ENCODE measurements at regions not wholly inside any gene's neighbourhood (a gene's known extent, or its start where the extent isn't known, plus 50 kb on each side); places are given as distances from the start of the nearest gene placed in this dataset.

DNA sequence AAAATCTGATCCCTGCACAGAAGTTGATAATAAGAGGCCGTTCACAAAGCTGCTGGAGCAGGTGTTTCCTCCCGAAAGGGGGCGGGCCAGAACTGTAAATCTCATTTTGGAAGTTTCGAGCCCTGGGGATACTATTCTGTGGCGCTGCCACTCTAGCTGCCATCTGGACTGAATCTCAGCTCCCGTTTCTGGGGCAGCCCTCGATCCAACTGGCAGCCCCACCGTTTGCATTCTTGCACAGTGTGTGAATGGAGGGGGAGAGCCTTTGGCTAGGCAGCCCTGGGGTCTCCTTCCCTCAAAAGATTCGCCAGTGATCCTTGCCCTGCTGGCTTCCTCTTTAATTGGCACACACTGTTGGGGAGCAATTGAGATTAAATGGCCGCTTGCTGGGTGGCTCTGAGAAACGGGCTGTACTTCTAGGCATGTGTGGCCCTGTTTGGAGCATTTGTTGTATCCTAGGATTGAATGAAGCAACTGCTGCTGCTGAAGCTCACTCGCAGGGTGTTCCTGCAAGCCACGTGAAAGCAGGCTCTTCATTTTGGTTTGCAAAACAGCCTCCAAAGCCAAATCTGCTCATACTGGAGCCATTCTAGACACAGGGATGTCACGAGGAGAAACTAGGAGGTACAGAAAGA lies 57.2 kb upstream of the TOPAZ1 start:
- Histone ChIP-seq H3K9me2 (replicated peaks; ENCODE audit: insufficient read depth) (no peaks in the 10 kb centered on the region), H3K27me3 (no peaks in the 10 kb centered on the region), H3K4me2 (no peak overlapping the region), H3K4me1 (ENCODE audit: insufficient read depth) (no peaks in the 10 kb centered on the region), H3K36me3 (replicated peaks; ENCODE audit: insufficient read depth, low read depth) (no peaks in the 10 kb centered on the region), H4K20me1 (ENCODE audit: insufficient read depth, poor library complexity, severe bottlenecking) (no peaks in the 10 kb centered on the region), H3K9me3 (ENCODE audit: low read depth) (no peaks in the 10 kb centered on the region), H3K4me3 (no peak overlapping the region), H3K79me2 (no peaks in the 10 kb centered on the region), H2AFZ (no peak overlapping the region), H3K27ac (no peak overlapping the region)
- WGBS (ENCODE audit: low lambda C conversion rate, missing lambda C conversion rate) = 76% methylated on average over 14 of the region's 14 CpGs
- DNase-seq (ENCODE audit: low spot score) = no peak
- no peak for TF ChIP-seq EZH2 (IDR thresholded peaks at IDR 0.05; ENCODE audit: borderline replicate concordance)
- no peak for TF ChIP-seq EZH2phosphoT487 (IDR thresholded peaks at IDR 0.05; ENCODE audit: low read depth, severe bottlenecking, unreplicated experiment)
- TF ChIP-seq, protein P1, sequence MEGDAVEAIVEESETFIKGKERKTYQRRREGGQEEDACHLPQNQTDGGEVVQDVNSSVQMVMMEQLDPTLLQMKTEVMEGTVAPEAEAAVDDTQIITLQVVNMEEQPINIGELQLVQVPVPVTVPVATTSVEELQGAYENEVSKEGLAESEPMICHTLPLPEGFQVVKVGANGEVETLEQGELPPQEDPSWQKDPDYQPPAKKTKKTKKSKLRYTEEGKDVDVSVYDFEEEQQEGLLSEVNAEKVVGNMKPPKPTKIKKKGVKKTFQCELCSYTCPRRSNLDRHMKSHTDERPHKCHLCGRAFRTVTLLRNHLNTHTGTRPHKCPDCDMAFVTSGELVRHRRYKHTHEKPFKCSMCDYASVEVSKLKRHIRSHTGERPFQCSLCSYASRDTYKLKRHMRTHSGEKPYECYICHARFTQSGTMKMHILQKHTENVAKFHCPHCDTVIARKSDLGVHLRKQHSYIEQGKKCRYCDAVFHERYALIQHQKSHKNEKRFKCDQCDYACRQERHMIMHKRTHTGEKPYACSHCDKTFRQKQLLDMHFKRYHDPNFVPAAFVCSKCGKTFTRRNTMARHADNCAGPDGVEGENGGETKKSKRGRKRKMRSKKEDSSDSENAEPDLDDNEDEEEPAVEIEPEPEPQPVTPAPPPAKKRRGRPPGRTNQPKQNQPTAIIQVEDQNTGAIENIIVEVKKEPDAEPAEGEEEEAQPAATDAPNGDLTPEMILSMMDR (IDR thresholded peaks at IDR 0.05; ENCODE audit: poor library complexity) = no peak

DNA sequence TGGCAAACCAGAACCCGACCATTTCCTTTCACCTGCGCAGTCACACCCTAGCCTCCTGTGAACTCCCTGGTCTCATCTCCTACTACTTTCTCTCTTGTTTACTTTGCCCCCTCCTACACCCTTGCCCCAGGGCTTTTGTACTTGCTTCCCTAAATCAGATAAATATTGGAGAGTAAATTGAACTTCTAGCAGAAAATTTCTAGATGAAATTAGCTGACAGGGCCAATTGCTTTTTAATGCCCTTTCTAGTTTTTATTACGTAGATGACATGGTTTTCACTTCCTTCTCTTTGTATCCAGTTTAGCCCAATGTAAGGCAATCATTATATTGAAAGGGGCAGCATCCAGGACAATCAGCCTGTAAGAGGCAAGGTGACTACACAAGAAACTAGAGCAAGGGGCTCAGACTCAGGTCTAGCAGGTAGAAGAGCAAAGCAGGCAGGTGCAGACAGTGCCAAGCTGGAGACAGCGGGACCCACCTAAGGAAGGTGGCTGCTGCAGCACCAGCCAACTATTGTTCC lies 56.2 kb upstream of the TOPAZ1 start:
- DNase-seq (ENCODE audit: low spot score) = no peak
- no peak overlapping the region for H2AFZ ChIP-seq
- H3K9me2 ChIP-seq (replicated peaks; ENCODE audit: insufficient read depth) = no peaks in the 10 kb centered on the region
- no peaks in the 10 kb centered on the region for H3K4me1 ChIP-seq (ENCODE audit: insufficient read depth)
- H3K36me3 ChIP-seq (replicated peaks; ENCODE audit: insufficient read depth, low read depth) = no peaks in the 10 kb centered on the region
- WGBS (ENCODE audit: low lambda C conversion rate, missing lambda C conversion rate) = 80% methylated on average over 4 of the region's 4 CpGs
- no peak for TF ChIP-seq EZH2phosphoT487 (IDR thresholded peaks at IDR 0.05; ENCODE audit: low read depth, severe bottlenecking, unreplicated experiment)
- TF ChIP-seq, protein P1 (IDR thresholded peaks at IDR 0.05; ENCODE audit: poor library complexity) = no peak
- TF ChIP-seq EZH2 (IDR thresholded peaks at IDR 0.05; ENCODE audit: borderline replicate concordance) = no peak
- H3K4me2 ChIP-seq = no peak overlapping the region
- no peaks in the 10 kb centered on the region for H3K27me3 ChIP-seq
- no peak overlapping the region for H3K27ac ChIP-seq
- H3K79me2 ChIP-seq = no peaks in the 10 kb centered on the region
- no peak overlapping the region for H3K4me3 ChIP-seq
- H3K9me3 ChIP-seq (ENCODE audit: low read depth) = no peaks in the 10 kb centered on the region
- no peaks in the 10 kb centered on the region for H4K20me1 ChIP-seq (ENCODE audit: insufficient read depth, poor library complexity, severe bottlenecking)

DNA sequence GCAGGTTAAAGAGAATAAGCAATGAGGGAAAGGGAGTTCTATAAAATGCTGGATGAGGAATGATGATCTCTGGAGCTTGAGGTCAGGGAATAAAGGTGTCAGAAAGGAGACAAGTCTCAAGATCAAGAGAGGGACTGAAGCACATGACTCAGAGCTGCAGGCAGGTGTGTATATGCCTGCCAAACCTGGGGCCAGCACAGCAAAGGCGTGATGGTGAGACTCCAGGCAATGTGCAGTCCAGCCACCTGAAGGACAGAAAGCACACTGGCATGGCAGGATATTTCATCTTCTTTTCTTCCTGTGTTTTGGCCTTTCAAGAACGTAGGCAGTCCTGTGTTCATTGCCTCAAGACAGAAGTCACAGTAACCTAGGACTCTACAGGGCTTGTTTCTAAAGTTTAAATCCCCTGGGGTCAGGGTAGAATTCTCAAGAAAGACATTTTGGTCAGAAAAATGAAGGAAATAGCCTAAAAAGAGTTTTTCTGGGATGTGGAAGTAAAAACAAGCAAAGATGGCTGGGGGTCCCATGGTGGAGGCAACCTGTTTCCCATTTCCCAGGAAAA lies 55.5 kb upstream of the TOPAZ1 start:
- Histone ChIP-seq H3K27ac (no peak overlapping the region), H3K9me3 (ENCODE audit: low read depth) (no peaks in the 10 kb centered on the region), H3K4me3 (no peak overlapping the region), H3K27me3 (no peaks in the 10 kb centered on the region), H3K4me1 (ENCODE audit: insufficient read depth) (no peaks in the 10 kb centered on the region), H3K36me3 (replicated peaks; ENCODE audit: insufficient read depth, low read depth) (no peaks in the 10 kb centered on the region), H3K79me2 (no peaks in the 10 kb centered on the region), H2AFZ (no peak overlapping the region), H3K4me2 (no peak overlapping the region), H4K20me1 (ENCODE audit: insufficient read depth, poor library complexity, severe bottlenecking) (no peaks in the 10 kb centered on the region), H3K9me2 (replicated peaks; ENCODE audit: insufficient read depth) (no peaks in the 10 kb centered on the region)
- TF ChIP-seq EZH2phosphoT487 (IDR thresholded peaks at IDR 0.05; ENCODE audit: low read depth, severe bottlenecking, unreplicated experiment) (no peak), EZH2 (IDR thresholded peaks at IDR 0.05; ENCODE audit: borderline replicate concordance) (no peak)
- TF ChIP-seq, protein P1 (IDR thresholded peaks at IDR 0.05; ENCODE audit: poor library complexity) = no peak
- 84% methylated on average over 2 of the region's 2 CpGs for WGBS (ENCODE audit: low lambda C conversion rate, missing lambda C conversion rate)
- DNase-seq (ENCODE audit: low spot score) = no peak

All from hepatocyte (in vitro differentiated cells).